ENCODE measurements at regions not wholly inside any gene's neighbourhood (a gene's known extent, or its start where the extent isn't known, plus 50 kb on each side); places are given as distances from the start of the nearest gene placed in this dataset.

DNA sequence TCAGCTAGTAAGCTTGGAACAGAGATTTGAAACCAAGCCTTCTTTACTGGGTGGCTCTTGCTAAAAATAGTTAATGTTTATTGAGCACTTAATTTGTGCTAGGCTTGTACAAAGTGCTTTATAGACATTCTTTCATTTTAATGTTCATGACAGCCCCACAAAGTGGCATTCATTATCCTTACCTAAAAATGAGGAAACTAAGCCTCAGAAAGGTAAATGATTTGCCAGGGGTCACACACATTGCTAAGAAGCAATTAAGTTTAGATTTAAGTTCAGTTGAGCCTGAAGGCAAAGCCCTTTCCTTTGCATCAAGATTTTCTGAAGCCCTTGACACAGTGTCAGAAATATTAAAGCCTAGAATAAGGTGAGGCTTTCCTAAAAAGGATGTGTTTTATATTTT is 327.5 kb upstream of the FGF13 start:
- no peak overlapping the region for H4K5ac ChIP-seq (ENCODE audit: insufficient read length, low read depth, low read length)
- no peak for DNase-seq
- Mint-ChIP-seq H3K4me3 (no peak overlapping the region), H3K36me3 (ENCODE audit: insufficient read depth in 1 of 3, low read depth in 3 of 3) (peaks cover 0 to 11% (median 2%) of the 10 kb centered on the region in 3 experiments; a peak in 4 of 7 replicates), H3K4me1 (peaks cover 7 to 9% of the 10 kb centered on the region in 2 experiments; a peak in 3 of 4 replicates), H3K27me3 (ENCODE audit: low read depth) (no peaks in the 10 kb centered on the region), H3K9me3 (peaks cover 16 to 57% of the 10 kb centered on the region in 2 experiments), H3K27ac (no peak overlapping the region)
- no peaks in the 10 kb centered on the region for H3K79me1 ChIP-seq (ENCODE audit: insufficient read depth, low read depth, low read length, poor library complexity, severe bottlenecking)
- peaks cover 4% of the 10 kb centered on the region for H3K9me3 ChIP-seq (ENCODE audit: control insufficient read depth, low read depth, low read length)
- no peak overlapping the region for H2BK20ac ChIP-seq (ENCODE audit: low read depth, low read length, poor library complexity, severe bottlenecking)
- no peak overlapping the region for H3K14ac ChIP-seq (ENCODE audit: insufficient read depth, low read length)
- H2BK15ac ChIP-seq (ENCODE audit: low read depth, low read length), result no peak overlapping the region
- H3K79me2 ChIP-seq (ENCODE audit: insufficient read depth, low read length), result no peaks in the 10 kb centered on the region
- H3K23ac ChIP-seq (ENCODE audit: insufficient read length, low read depth, low read length), result no peak overlapping the region
- H2BK5ac ChIP-seq (ENCODE audit: insufficient read length, low read length), result no peak overlapping the region
- H3K27ac ChIP-seq (ENCODE audit: insufficient read length, low read depth, low read length), result no peak overlapping the region
- TF ChIP-seq, protein P1, sequence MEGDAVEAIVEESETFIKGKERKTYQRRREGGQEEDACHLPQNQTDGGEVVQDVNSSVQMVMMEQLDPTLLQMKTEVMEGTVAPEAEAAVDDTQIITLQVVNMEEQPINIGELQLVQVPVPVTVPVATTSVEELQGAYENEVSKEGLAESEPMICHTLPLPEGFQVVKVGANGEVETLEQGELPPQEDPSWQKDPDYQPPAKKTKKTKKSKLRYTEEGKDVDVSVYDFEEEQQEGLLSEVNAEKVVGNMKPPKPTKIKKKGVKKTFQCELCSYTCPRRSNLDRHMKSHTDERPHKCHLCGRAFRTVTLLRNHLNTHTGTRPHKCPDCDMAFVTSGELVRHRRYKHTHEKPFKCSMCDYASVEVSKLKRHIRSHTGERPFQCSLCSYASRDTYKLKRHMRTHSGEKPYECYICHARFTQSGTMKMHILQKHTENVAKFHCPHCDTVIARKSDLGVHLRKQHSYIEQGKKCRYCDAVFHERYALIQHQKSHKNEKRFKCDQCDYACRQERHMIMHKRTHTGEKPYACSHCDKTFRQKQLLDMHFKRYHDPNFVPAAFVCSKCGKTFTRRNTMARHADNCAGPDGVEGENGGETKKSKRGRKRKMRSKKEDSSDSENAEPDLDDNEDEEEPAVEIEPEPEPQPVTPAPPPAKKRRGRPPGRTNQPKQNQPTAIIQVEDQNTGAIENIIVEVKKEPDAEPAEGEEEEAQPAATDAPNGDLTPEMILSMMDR (conservative IDR thresholded peaks at IDR 0.05), result no peak
- H3K18ac ChIP-seq (ENCODE audit: insufficient read length, low read depth, low read length), result no peak overlapping the region
- no peak overlapping the region for H3K9ac ChIP-seq (ENCODE audit: extremely low read depth, insufficient read length, low read length)
- H3K4me1 ChIP-seq (ENCODE audit: insufficient read depth, low read length), result no peaks in the 10 kb centered on the region
- H4K8ac ChIP-seq (replicated peaks; ENCODE audit: insufficient read length, low read depth, low read length), result no peak overlapping the region
- no peak overlapping the region for H4K91ac ChIP-seq (ENCODE audit: insufficient read length, low read depth, low read length)
- H2AFZ ChIP-seq (ENCODE audit: low read length), result no peak overlapping the region
- H2AK5ac ChIP-seq (ENCODE audit: insufficient read length, low read length), result no peak overlapping the region
- no peaks in the 10 kb centered on the region for H4K20me1 ChIP-seq (ENCODE audit: control insufficient read depth, insufficient read depth, insufficient read length)
- no peak overlapping the region for H3K4ac ChIP-seq (ENCODE audit: low read depth, low read length)
- H2BK12ac ChIP-seq (ENCODE audit: insufficient read length, low read depth, low read length), result no peak overlapping the region
- H2BK120ac ChIP-seq (ENCODE audit: low read depth, low read length, poor library complexity, severe bottlenecking), result no peak overlapping the region
- H3K56ac ChIP-seq (ENCODE audit: insufficient read length, low read depth, low read length), result no peak overlapping the region
- no peak overlapping the region for H3K4me2 ChIP-seq (ENCODE audit: insufficient read depth, insufficient read length, low read length)
- H3K27me3 ChIP-seq (ENCODE audit: insufficient read depth, low read length), result no peaks in the 10 kb centered on the region
- H3K23me2 ChIP-seq (ENCODE audit: insufficient read length, low read depth, low read length, poor library complexity, severe bottlenecking), result no peaks in the 10 kb centered on the region
- H3T11ph ChIP-seq (ENCODE audit: low read length), result no peak overlapping the region
